GM12875 (cell line): ENCODE measurements at regions not wholly inside any gene's neighbourhood (a gene's known extent, or its start where the extent isn't known, plus 50 kb on each side); places are given as distances from the start of the nearest gene placed in this dataset.

Source experiments
- H3K4me3 ChIP-seq: one replicate; pipeline ENCODE4 v1.5.1; 2011; ENCODE audit warnings: low read depth, low read length, control low read depth
- TF ChIP-seq, protein P1 (sequence below): IDR thresholded peaks from 2 replicates; pipeline ENCODE4 v1.5.1; 2011; ENCODE audit warnings: low read depth, mild to moderate bottlenecking, control low read depth, inconsistent platforms, low read length, moderate library complexity, borderline replicate concordance; ENCODE audit not compliant: insufficient read depth

DNA sequence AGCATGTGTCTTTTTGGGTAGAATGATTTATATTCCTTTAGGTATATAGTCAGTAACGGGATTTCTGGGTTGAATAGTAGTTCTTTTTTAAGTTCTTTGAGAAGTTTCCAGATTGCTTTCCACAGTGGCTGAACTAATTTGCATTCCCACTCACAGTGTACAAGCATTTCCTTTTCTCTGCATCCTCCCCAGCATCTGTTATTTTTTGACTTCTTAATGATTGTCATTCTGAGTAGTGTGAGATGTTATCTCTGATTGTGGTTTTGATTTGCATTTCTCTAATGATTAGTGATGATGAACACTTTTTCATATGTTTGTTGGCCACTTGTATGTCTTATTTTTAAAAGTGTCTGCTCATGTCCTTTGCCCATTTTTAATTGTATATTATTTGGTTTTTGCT lies 337.6 kb downstream of the EFHB start:
- TF ChIP-seq, protein P1, sequence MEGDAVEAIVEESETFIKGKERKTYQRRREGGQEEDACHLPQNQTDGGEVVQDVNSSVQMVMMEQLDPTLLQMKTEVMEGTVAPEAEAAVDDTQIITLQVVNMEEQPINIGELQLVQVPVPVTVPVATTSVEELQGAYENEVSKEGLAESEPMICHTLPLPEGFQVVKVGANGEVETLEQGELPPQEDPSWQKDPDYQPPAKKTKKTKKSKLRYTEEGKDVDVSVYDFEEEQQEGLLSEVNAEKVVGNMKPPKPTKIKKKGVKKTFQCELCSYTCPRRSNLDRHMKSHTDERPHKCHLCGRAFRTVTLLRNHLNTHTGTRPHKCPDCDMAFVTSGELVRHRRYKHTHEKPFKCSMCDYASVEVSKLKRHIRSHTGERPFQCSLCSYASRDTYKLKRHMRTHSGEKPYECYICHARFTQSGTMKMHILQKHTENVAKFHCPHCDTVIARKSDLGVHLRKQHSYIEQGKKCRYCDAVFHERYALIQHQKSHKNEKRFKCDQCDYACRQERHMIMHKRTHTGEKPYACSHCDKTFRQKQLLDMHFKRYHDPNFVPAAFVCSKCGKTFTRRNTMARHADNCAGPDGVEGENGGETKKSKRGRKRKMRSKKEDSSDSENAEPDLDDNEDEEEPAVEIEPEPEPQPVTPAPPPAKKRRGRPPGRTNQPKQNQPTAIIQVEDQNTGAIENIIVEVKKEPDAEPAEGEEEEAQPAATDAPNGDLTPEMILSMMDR = no peak
- no peak overlapping the region for H3K4me3 ChIP-seq

- TF ChIP-seq, protein P1 = no peak
- no peak overlapping the region for H3K4me3 ChIP-seq
Measured at GRCh38 chr3:19595884-19596283, 338.1 kb downstream of the EFHB start.
